Stimulated activated CD8-positive, alpha-beta memory T cell treated with anti-CD3 and anti-CD28 coated beads, Interleukin-4, amount 100 ng/mL, for 24 hours (primary cell): ENCODE measurements at regions not wholly inside any gene's neighbourhood (a gene's known extent, or its start where the extent isn't known, plus 50 kb on each side); places are given as distances from the start of the nearest gene placed in this dataset.
A peak's percentile ranks its signal among the peaks of the same experiment; 100 is the strongest.

Source experiments
- DNase-seq: peaks from one replicate; pipeline ENCODE4 v3.0.0-alpha.2; 2020; ENCODE audit warnings: low read depth

DNA sequence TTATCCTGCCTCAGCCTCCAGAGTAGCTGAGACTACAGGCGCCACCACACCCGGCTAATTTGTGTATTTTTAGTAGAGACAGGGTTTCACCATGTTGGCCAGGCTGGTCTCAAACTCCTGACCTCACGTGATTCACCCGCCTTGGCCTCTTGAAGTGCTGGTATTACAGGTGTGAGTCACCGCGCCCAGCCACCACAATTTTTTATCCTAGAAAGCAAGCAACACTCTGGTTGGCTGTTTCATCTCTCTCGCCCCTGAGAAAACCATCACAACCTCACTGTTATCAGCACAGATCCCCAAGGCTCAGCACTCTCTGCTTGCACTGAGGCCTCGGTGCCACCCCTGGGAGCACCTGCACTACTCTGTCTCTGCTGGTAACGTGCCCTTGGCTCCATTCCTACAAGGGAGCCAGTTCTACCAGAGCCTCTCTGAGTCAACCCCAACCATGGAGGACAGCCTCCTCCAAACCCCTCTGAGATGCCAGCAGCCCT lies 134.8 kb upstream of the AGAP1 start:
- DNase-seq: no peak

DNA sequence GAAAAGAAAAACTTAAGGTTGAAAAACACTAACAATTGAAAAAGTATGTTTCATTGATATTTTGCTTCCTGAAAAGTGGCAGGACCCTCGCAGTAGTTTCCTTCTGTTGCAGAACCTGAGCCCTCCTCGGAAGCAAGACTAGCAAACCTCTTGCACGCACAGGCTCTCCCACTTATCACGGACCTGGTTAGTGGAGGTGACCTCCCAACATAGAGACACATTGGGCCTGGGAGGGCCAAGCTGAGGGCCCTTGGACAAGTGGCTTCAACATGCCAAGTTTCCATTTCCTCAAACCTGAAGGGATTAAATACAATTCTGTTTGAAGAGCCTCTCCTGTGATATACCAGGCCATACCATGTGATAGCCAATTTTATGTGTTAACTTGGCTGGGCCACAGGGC lies 133.4 kb upstream of the AGAP1 start:
- DNase-seq: no peak

DNA sequence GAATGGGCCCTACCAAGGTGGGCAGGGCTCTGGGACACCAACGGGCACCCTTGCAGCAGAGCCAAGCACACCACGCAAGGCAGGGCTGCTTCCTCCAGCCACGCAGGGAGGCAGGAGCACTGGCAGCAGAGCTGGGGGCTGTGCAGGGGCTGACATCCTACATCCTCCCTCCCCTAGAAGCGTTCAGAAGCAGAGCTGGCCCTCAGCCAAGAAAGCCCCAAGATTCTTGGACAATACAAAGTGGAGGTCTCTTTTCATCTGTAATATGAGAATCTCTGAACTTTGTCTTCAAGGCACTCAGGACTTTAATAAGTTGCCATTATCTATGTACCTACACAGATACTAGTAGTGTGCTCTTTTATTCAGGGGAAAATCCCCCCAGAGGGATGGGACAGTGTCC lies 128.1 kb upstream of the AGAP1 start:
- DNase-seq: no peak

DNA sequence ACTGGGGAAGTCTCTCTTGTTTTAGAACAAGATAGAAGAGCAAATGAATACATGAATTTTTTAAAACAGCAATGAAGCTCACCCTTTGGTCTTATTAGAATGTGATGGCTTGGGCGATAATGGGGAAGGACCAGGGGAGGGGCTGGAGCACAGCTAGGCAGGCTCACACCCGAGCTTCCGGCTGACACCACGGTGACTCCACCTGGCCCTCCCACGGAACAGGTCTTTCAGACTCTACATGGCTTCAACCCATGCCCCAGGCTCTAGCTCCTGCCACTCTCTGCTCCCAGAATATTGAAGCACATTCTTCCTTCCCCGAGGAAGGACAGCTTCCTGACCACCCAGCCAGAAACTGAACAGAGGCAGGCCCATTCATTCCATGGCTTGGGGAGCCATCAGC lies 127.5 kb upstream of the AGAP1 start:
- no peak for DNase-seq

- DNase-seq: no peak
Observed at GRCh38 chr2:235366807-235367206, 127.0 kb upstream of the AGAP1 start.

GRCh38 chr2:235371018-235371417 lies 122.8 kb upstream of the AGAP1 start:
- DNase-seq: no peak

GRCh38 chr2:235373171-235373570 lies 120.7 kb upstream of the AGAP1 start:
- DNase-seq: no peak

DNA sequence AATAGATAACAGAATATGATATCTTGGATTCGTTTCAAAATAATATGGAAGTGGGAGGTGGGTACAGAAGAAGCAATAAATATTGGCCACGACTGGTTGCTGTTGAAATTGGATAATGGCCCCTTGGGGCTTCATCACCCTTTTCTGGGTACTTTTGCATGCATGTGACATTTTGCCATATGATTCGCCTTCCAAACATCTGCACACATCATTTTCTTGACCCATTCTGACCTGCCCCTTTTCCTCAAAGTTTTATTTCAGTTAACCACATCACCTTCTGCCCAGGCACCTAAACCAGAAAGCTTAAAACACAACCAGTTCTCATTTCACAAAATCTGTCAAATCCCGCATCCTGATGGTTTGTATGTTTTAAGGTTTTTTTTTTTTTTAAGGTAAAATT lies 116.7 kb upstream of the AGAP1 start:
- no peak for DNase-seq

DNA sequence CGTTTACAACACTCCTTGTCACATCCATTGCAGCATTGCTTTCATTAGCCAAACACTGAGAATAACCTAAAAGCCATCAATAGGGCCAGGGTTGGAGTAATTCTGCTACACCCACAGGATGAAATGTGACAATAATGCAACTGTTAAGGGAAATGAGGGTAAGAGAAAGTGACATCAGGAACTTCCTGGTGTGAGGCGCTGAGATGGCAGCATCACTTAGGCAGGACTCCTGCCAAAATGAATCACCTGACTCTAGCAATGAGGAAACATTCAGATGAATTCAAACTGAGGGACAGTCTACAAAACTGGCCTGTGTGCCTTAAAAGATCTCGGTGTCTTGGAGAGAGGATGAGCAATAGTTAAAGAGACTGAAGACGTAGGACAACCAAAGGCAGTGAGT lies 115.6 kb upstream of the AGAP1 start:
- DNase-seq: no peak

- DNase-seq: no peak
Observed at GRCh38 chr2:235378944-235379343, 114.9 kb upstream of the AGAP1 start.

GRCh38 chr2:235381261-235381912 lies 112.5 kb upstream of the AGAP1 start:
- DNase-seq: no peak

DNA sequence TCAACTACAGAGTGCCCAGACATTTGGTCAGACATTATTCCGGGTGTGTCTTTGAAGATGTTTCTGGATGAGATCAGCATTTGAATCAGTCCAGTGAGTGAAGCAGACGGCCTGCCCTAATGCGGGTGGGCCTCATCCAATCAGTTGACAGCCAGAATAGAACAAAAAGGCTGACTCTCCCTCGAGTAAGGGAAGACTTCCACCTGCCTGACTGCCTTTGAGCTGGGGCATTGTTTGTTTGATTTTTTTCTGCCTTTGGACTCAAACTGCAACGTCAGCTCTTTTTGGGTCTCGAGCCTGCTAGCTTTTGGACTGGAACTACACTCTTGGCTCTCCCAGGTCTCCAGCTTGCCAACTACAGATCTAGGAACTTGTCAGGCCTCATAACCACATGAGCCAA lies 111.7 kb upstream of the AGAP1 start:
- DNase-seq: no peak

GRCh38 chr2:235382601-235383000 lies 111.2 kb upstream of the AGAP1 start:
- no peak for DNase-seq

DNA sequence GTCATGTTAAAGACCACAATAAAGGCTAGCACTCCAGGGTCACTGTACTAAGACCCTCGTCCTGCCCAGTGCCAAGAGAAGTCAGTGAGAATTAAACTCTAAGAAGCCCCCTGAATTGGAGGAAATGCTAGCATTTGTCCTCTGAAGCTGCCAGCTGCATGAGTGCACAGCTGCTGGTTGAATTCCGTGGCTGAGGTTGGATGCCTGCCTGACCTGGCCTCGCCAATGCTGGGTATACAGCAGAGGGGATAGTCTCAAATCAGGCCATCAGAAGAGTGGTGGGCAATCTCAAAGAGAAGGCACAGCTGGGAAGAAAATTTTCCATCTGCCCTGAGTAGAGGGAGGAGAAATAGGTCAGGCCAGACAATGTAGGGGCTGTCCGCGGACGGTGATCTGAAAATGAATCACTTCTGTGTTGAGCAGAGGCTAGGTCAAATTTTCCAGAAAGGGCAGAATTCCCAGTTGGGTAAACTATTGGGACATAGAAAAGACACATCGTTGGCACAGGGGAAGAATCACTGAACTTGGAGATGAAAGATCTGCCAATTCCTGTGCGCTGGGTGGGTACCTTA lies 110.5 kb upstream of the AGAP1 start:
- no peak for DNase-seq

DNA sequence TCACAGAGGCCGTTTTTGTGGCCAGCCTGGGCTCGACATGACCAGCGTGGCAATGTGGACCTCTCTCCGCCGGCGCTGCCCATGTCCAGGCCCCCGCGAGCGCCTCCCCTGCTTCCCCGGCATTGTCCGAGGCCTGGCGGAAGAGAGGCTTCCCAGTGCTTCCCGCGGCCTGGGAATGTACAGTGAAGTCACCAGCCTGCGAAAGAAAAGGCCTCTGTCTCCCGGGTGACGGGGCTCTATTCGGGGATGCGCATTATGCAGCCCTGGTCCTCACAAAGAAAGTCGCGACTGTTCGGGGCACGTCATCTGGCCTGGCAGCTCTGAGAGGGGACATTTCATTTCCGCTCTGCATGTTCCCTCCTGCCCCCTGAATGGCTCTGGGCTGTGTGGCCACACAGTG lies 109.2 kb upstream of the AGAP1 start:
- DNase-seq: no peak

- no peak for DNase-seq
Observed at GRCh38 chr2:235389626-235390025, 104.2 kb upstream of the AGAP1 start.

DNA sequence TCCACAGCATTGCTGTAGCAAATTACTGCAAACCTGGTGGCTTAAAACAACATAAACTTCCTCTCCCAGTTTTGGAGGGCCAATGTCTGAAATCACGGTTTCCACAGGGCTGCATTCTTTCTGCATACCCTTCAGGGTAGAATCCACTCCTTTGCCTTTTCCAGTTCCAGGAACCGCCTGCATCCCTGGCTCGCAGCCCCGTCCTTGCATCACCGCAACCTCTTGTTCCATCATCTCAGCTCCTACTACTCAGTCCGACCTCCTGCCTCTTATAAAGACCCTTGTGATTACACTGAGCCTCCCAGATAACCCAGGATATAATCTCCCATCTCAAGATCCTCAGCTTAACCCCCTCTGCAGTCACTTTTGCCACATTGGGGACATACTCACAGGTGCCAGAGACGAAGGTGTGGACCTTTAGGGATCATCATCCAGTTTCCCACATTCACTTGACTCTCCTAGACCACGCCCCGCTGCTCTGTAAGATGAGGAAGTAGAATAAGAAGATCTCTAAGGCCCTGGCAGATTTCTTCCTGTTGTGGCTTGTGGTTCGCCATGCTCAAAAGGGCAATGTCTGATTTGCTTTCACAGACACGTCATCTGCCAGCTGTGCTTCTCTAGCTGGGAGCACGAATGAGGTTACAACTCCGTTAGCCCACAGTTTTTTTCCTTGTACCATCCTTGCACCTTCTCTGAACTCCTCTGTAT lies 103.6 kb upstream of the AGAP1 start:
- DNase-seq: peak; percentile 14

DNA sequence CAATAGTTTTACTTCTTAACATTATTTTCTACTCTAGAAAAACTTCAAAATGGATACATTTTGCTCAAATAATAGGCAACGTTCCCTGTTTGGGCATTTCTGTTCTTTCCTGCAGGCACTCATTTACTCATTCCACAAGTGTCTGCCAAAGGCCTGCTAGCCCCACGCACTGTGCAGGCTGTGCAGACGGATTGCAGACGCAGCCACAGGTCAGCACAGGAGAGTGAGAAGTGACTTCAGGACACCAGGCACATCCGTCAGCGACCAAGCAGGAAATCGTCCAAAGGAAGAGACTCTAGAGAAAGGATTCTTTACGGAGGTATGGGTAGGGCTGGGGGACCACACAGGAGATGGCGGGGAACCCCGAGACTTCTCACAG lies 103.0 kb upstream of the AGAP1 start:
- DNase-seq: no peak

DNA sequence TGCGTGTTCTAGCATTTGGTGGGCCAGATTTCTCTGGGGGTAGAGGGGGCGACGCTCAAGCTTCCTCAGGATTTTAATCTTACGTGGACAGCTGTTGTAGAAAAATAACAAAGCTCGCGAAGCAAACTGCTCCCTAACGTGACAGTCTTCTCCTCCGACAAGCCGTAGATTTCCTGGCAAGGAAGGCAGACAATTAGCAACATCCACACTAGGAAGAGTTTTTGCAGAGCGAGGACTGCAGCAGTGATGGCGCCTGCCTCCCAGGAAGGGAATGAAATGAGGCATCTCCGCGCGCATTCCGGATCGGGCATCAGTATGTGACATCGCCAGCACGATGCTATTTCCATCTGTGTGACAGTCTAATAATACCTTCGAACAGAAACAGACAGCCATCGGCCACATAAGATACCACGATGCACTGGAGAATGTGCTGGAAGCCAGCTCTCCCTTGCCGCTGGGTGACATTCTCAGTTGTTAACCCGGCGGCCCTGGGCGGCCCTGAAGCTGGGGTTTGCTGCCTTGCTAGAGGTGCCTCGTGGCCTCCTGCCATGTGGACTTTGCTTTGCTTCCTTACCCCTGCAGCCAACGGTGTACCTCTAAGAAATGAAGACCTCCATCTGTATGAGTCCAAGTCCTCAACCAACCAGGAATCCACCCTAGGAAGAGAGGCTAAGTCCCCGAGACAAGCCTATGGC lies 101.8 kb upstream of the AGAP1 start:
- DNase-seq: no peak

DNA sequence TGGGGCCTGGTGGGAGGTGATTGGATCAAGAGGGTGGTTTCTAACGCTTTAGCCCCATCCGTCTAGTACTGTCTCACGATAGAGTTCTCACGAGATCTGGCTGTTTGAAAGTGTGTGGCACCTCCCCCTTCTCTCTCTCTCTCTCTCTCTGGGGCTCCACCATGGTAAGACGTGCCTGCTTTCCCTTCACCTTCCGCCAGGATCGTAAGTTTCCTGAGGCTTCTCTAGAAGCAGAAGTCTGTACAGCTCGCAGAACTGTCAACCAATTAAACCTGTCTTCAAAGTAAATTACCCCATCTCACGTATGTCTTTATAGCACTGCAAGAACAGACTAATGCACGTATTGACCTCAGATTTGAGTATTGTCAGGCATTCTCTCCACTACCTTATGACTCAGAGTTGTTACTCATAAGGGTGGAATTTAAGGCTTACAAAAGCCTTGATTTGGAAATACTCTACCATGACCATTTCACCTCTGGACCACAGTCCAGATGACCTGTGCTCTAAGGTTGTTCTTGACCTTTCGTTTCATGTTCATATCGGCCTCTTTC lies 99.5 kb upstream of the AGAP1 start:
- no peak for DNase-seq

DNA sequence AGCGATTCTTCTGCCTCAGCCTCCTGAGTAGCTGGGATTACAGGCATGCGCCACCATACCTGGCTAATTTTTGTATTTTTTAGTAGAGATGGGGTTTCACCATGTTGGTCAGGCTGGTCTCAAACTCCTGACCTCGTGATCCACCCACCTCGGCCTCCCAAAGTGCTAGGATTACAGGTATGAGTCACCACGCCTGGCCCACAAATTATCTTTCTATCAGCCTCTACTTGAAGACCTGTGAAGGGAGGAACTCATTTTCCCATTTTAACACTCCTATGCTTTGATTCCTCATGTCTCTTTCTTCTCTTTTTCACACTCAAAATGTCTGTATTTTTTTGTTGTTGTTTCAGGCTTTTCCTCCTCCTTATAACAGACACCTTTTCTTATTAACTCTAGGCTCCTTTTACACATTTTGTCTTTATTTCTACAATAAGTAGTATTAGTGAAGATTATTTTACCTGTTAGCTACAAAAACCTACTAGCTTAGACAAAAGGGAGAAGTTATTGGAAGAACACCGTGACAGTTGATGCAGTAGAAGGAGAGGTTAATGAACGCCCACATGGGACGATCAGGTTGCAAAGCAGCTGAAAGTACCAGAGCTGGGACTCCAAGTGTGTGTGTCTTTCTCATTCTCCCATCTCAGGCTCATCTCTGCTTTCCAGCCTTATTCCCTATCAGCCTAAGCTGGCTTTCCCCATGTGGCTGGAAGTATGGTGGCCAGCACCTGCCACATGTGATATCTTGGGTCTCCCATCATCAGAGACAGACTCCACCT lies 97.6 kb upstream of the AGAP1 start:
- DNase-seq: no peak

DNA sequence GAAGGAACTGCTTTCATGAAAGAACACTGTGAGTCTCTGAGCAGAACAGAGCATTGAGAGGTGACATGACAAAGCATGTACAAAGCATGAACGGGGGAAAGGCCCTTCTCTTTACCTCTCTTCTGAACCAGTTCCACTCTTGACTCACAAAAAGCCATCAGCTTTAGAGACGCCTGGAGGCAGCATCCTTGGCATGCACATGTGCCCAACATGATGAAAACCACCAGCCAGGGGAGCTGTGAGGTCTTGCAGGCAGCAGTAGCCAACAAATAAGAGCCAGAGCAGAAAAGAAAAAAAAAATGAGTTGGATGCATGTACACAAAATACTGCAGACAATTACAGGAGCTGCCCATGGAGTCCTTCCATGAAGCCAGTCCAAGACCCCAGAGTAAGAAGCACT lies 95.5 kb upstream of the AGAP1 start:
- DNase-seq: no peak
